HepG2 (cell line): ENCODE measurements at regions not wholly inside any gene's neighbourhood (a gene's known extent, or its start where the extent isn't known, plus 50 kb on each side); places are given as distances from the start of the nearest gene placed in this dataset.

Source experiments
- JUND ChIP-seq: sonication (generic); formaldehyde crosslinking; IDR thresholded peaks from 2 replicates; pipeline ENCODE4 v1.8.0; 2022; ENCODE audit warnings: mild to moderate bottlenecking, missing genetic modification reagents
- POLR2AphosphoS5 ChIP-seq: IDR thresholded peaks from 2 replicates; pipeline ENCODE4 v1.6.1; 2012; ENCODE audit warnings: low read depth, low read length
- SMC3 ChIP-seq: IDR thresholded peaks from 2 replicates; pipeline ENCODE4 v1.6.1; 2011; ENCODE audit warnings: low read length, improper control_type of control experiment
- TCF7L2 ChIP-seq: IDR thresholded peaks from 2 replicates; pipeline ENCODE4 v1.6.1; 2011; ENCODE audit warnings: mild to moderate bottlenecking, low read depth, low read length, moderate library complexity
- WIZ ChIP-seq: sonication (generic); formaldehyde crosslinking; IDR thresholded peaks from 2 replicates; pipeline ENCODE4 v1.5.1; 2020; ENCODE audit warnings: mild to moderate bottlenecking, missing genetic modification reagents
- ZNF335 ChIP-seq: sonication (generic); formaldehyde crosslinking; IDR thresholded peaks from 2 replicates; pipeline ENCODE4 v1.4.0; 2020; ENCODE audit warnings: missing genetic modification reagents
- ZNF629 ChIP-seq: sonication (generic); formaldehyde crosslinking; conservative IDR thresholded peaks from 2 replicates; pipeline ENCODE4 v1.5.0; 2020; ENCODE audit warnings: missing genetic modification reagents
- ZNF782 ChIP-seq: sonication (generic); formaldehyde crosslinking; IDR thresholded peaks from 2 replicates; pipeline ENCODE4 v1.4.0; 2020; ENCODE audit warnings: missing genetic modification reagents, mild to moderate bottlenecking, borderline replicate concordance
- ZNF850 ChIP-seq: sonication (generic); formaldehyde crosslinking; conservative IDR thresholded peaks from 2 replicates; pipeline ENCODE4 v1.9.0; 2021; ENCODE audit warnings: mild to moderate bottlenecking, missing genetic modification reagents
- TF ChIP-seq, protein P1 (sequence below): sonication (generic); formaldehyde crosslinking; IDR thresholded peaks from one replicate; pipeline ENCODE4 v1.5.1; 2020; ENCODE audit warnings: mild to moderate bottlenecking, missing genetic modification reagents; ENCODE audit errors: not compliant biosample characterization
- TF ChIP-seq, protein P2 (sequence below): sonication (generic); formaldehyde crosslinking; IDR thresholded peaks from 2 replicates; pipeline ENCODE4 v1.8.0; 2022; ENCODE audit warnings: missing genetic modification reagents, mild to moderate bottlenecking, borderline replicate concordance
- TF ChIP-seq, protein P3 (sequence below): IDR thresholded peaks from 2 replicates; pipeline ENCODE4 v1.6.1; 2016; ENCODE audit warnings: low read depth
- TF ChIP-seq, protein P4 (sequence below): sonication (generic); formaldehyde crosslinking; IDR thresholded peaks from 2 replicates; pipeline ENCODE4 v1.4.0; 2020; ENCODE audit warnings: missing genetic modification reagents
- TF ChIP-seq, protein P5 (sequence below): sonication (generic); formaldehyde crosslinking; IDR thresholded peaks from 2 replicates; pipeline ENCODE4 v1.4.0; 2020; ENCODE audit warnings: missing genetic modification reagents, borderline replicate concordance

DNA sequence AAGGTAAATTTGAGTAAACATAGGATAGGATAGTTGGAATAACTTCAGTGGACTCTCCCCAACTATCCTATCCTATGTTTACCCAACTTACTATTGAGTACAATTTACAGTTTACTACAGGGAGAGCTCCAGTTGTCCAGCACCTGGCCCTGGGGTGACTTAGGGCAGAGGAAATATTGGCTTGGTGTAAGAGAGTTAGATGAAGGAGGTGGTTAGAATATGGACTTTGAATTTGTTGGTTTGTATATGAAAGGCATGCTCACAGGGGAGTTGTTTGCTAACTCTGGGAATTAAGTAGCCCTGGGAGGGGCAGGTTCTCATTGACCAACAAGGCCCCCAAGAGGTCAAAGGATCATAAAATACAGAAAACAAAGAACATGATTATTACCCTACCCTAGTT, 497.7 kb downstream of the ARL4A start (continued):
- TF ChIP-seq, protein P1, sequence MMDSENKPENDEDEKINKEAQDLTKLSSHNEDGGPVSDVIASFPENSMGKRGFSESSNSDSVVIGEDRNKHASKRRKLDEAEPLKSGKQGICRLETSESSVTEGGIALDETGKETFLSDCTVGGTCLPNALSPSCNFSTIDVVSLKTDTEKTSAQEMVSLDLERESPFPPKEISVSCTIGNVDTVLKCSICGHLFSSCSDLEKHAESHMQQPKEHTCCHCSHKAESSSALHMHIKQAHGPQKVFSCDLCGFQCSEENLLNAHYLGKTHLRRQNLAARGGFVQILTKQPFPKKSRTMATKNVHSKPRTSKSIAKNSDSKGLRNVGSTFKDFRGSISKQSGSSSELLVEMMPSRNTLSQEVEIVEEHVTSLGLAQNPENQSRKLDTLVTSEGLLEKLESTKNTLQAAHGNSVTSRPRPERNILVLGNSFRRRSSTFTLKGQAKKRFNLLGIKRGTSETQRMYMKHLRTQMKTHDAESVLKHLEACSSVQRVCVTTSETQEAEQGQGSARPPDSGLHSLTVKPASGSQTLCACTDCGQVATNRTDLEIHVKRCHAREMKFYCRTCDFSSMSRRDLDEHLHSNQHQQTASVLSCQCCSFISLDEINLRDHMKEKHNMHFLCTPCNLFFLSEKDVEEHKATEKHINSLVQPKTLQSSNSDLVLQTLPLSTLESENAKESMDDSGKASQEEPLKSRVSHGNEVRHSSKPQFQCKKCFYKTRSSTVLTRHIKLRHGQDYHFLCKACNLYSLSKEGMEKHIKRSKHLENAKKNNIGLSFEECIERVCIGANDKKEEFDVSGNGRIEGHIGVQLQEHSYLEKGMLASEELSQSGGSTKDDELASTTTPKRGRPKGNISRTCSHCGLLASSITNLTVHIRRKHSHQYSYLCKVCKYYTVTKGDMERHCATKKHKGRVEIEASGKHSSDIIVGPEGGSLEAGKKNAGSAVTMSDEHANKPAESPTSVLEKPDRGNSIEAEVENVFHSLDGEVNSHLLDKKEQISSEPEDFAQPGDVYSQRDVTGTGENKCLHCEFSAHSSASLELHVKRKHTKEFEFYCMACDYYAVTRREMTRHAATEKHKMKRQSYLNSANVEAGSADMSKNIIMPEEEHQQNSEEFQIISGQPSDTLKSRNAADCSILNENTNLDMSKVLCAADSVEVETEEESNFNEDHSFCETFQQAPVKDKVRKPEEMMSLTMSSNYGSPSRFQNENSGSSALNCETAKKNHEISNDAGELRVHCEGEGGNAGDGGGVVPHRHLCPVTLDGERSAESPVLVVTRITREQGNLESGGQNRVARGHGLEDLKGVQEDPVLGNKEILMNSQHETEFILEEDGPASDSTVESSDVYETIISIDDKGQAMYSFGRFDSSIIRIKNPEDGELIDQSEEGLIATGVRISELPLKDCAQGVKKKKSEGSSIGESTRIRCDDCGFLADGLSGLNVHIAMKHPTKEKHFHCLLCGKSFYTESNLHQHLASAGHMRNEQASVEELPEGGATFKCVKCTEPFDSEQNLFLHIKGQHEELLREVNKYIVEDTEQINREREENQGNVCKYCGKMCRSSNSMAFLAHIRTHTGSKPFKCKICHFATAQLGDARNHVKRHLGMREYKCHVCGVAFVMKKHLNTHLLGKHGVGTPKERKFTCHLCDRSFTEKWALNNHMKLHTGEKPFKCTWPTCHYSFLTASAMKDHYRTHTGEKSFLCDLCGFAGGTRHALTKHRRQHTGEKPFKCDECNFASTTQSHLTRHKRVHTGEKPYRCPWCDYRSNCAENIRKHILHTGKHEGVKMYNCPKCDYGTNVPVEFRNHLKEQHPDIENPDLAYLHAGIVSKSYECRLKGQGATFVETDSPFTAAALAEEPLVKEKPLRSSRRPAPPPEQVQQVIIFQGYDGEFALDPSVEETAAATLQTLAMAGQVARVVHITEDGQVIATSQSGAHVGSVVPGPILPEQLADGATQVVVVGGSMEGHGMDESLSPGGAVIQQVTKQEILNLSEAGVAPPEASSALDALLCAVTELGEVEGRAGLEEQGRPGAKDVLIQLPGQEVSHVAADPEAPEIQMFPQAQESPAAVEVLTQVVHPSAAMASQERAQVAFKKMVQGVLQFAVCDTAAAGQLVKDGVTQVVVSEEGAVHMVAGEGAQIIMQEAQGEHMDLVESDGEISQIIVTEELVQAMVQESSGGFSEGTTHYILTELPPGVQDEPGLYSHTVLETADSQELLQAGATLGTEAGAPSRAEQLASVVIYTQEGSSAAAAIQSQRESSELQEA = no peak
- no peak for TF ChIP-seq JUND (CRISPR knock-in tag)
- TF ChIP-seq ZNF782 (CRISPR knock-in tag) = no peak
- TF ChIP-seq, protein P2, sequence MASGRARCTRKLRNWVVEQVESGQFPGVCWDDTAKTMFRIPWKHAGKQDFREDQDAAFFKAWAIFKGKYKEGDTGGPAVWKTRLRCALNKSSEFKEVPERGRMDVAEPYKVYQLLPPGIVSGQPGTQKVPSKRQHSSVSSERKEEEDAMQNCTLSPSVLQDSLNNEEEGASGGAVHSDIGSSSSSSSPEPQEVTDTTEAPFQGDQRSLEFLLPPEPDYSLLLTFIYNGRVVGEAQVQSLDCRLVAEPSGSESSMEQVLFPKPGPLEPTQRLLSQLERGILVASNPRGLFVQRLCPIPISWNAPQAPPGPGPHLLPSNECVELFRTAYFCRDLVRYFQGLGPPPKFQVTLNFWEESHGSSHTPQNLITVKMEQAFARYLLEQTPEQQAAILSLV (CRISPR knock-in tag) = no peak
- TF ChIP-seq POLR2AphosphoS5 = no peak
- no peak for TF ChIP-seq ZNF335 (CRISPR knock-in tag)
- TF ChIP-seq TCF7L2 = peak; percentile 74; the same call in 1 of the 2 replicates
- TF ChIP-seq, protein P3, sequence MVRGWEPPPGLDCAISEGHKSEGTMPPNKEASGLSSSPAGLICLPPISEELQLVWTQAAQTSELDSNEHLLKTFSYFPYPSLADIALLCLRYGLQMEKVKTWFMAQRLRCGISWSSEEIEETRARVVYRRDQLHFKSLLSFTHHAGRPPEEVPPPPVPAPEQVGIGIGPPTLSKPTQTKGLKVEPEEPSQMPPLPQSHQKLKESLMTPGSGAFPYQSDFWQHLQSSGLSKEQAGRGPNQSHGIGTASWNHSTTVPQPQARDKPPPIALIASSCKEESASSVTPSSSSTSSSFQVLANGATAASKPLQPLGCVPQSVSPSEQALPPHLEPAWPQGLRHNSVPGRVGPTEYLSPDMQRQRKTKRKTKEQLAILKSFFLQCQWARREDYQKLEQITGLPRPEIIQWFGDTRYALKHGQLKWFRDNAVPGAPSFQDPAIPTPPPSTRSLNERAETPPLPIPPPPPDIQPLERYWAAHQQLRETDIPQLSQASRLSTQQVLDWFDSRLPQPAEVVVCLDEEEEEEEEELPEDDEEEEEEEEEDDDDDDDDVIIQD = peak; percentile 87; the same call in 1 of the 2 replicates
- no peak; the same call in 1 of the 2 replicates for TF ChIP-seq SMC3
- TF ChIP-seq ZNF850 = no peak
- TF ChIP-seq, protein P4, sequence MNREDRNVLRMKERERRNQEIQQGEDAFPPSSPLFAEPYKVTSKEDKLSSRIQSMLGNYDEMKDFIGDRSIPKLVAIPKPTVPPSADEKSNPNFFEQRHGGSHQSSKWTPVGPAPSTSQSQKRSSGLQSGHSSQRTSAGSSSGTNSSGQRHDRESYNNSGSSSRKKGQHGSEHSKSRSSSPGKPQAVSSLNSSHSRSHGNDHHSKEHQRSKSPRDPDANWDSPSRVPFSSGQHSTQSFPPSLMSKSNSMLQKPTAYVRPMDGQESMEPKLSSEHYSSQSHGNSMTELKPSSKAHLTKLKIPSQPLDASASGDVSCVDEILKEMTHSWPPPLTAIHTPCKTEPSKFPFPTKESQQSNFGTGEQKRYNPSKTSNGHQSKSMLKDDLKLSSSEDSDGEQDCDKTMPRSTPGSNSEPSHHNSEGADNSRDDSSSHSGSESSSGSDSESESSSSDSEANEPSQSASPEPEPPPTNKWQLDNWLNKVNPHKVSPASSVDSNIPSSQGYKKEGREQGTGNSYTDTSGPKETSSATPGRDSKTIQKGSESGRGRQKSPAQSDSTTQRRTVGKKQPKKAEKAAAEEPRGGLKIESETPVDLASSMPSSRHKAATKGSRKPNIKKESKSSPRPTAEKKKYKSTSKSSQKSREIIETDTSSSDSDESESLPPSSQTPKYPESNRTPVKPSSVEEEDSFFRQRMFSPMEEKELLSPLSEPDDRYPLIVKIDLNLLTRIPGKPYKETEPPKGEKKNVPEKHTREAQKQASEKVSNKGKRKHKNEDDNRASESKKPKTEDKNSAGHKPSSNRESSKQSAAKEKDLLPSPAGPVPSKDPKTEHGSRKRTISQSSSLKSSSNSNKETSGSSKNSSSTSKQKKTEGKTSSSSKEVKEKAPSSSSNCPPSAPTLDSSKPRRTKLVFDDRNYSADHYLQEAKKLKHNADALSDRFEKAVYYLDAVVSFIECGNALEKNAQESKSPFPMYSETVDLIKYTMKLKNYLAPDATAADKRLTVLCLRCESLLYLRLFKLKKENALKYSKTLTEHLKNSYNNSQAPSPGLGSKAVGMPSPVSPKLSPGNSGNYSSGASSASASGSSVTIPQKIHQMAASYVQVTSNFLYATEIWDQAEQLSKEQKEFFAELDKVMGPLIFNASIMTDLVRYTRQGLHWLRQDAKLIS = no peak
- no peak for TF ChIP-seq WIZ
- TF ChIP-seq, protein P5, sequence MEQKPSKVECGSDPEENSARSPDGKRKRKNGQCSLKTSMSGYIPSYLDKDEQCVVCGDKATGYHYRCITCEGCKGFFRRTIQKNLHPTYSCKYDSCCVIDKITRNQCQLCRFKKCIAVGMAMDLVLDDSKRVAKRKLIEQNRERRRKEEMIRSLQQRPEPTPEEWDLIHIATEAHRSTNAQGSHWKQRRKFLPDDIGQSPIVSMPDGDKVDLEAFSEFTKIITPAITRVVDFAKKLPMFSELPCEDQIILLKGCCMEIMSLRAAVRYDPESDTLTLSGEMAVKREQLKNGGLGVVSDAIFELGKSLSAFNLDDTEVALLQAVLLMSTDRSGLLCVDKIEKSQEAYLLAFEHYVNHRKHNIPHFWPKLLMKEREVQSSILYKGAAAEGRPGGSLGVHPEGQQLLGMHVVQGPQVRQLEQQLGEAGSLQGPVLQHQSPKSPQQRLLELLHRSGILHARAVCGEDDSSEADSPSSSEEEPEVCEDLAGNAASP = 0 out of 2 replicates have a peak, but pooled peaks have one; percentile 58
- no peak for TF ChIP-seq ZNF629 (CRISPR knock-in tag)
